ENCODE measurements at regions not wholly inside any gene's neighbourhood (a gene's known extent, or its start where the extent isn't known, plus 50 kb on each side); places are given as distances from the start of the nearest gene placed in this dataset.

DNA sequence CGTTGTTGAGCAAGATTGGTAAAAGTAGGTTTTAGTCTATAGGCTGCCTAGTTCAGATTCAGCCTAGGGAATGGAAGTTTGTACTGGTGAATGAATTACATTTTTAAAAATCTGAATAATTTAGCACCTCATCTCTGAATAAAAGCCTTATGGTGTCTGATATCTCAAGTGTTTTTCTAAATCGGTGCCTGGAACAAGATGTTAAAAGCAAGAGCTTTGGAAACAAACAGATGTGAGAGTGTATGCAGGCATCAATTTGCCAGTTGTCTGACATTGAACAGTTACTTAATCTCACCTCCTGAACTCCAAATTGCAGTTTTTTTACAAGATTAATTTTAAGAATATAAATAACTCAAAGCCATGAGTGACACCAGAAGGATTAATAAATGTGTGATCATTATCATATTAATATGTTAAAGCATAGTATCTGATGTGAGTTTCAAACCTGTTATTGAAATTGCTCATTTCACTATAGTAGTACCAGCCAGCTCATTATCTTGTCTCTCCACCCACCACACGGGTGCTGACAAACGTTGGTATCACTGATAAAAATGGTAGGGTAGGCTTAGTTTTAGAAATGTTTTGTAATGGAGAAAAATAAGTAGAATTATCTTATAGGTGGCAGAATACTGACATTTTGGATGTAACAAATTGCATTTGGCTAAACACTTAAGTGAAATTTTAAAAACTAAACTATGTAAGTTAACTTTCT lies 157.3 kb downstream of the FAM83B start:
- DNase-seq (no peak), ATAC-seq (ENCODE audit: low read depth) (no peak)
- Mint-ChIP-seq H3K27me3 (no peaks in the 10 kb centered on the region), H3K27ac (no peak overlapping the region), H3K4me1 (no peaks in the 10 kb centered on the region), H3K9me3 (peaks cover 6% of the 10 kb centered on the region), H3K4me3 (no peak overlapping the region), H3K36me3 (ENCODE audit: low read depth) (no peaks in the 10 kb centered on the region)
- ChIA-PET CTCF (no interaction called here), POLR2A (no interaction called here)
- intact Hi-C loops (cut with micrococcal nuclease), result no loop called here
- no peak for TF ChIP-seq CTCF (IDR thresholded peaks at IDR 0.05)

- no peak overlapping the region for H3K27ac Mint-ChIP-seq
- no peaks in the 10 kb centered on the region for H3K36me3 Mint-ChIP-seq (ENCODE audit: low read depth)
- H3K9me3 Mint-ChIP-seq, result peaks cover 6% of the 10 kb centered on the region
- no peaks in the 10 kb centered on the region for H3K4me1 Mint-ChIP-seq
- ATAC-seq (ENCODE audit: low read depth) (no peak), DNase-seq (no peak)
- no peaks in the 10 kb centered on the region for H3K27me3 Mint-ChIP-seq
- intact Hi-C loops (cut with micrococcal nuclease), result no loop called here
- ChIA-PET POLR2A (no interaction called here), CTCF (no interaction called here)
- no peak overlapping the region for H3K4me3 Mint-ChIP-seq
- no peak for TF ChIP-seq CTCF (IDR thresholded peaks at IDR 0.05)
Observed at GRCh38 chr6:55009131-55009530, 162.6 kb downstream of the FAM83B start.

GRCh38 chr6:55011034-55011433 lies 163.3 kb upstream of the HCRTR2 start:
- peaks cover 6% of the 10 kb centered on the region for H3K9me3 Mint-ChIP-seq

DNA sequence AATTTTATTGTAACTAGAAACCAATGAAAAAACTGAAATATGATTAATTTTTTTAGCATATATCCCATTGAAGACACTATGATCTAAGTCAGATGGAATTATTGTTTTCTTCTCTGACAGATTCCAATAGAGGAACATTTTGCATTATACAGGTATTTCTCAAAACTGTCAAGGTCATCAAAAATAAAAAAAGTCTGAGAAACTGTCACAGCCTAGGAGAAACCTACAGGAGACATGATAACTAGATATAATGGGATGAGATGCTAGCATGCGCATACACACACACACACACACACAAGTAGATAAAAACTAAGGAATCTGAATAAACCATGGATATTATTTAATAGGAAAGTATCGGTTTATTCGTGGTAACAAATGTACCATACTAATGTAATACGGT lies 161.9 kb upstream of the HCRTR2 start:
- H3K27me3 Mint-ChIP-seq, result no peaks in the 10 kb centered on the region
- no peak overlapping the region for H3K27ac Mint-ChIP-seq
- no peak for TF ChIP-seq CTCF (IDR thresholded peaks at IDR 0.05)
- intact Hi-C loops (cut with micrococcal nuclease), result no loop called here
- no peak overlapping the region for H3K4me3 Mint-ChIP-seq
- peaks cover 6% of the 10 kb centered on the region for H3K9me3 Mint-ChIP-seq
- ATAC-seq (ENCODE audit: low read depth) (no peak), DNase-seq (no peak)
- H3K36me3 Mint-ChIP-seq (ENCODE audit: low read depth), result no peaks in the 10 kb centered on the region
- CTCF ChIA-PET, result no interaction called here
- H3K4me1 Mint-ChIP-seq, result no peaks in the 10 kb centered on the region
- POLR2A ChIA-PET, result no interaction called here

More at GRCh38 chr6:55011034-55011433, 163.3 kb upstream of the HCRTR2 start:
- CTCF ChIA-PET, result no interaction called here
- intact Hi-C loops (cut with micrococcal nuclease), result no loop called here
- POLR2A ChIA-PET, result no interaction called here
- TF ChIP-seq CTCF (IDR thresholded peaks at IDR 0.05), result no peak
- no peaks in the 10 kb centered on the region for H3K4me1 Mint-ChIP-seq
- H3K27me3 Mint-ChIP-seq, result no peaks in the 10 kb centered on the region
- H3K4me3 Mint-ChIP-seq, result no peak overlapping the region
- no peak for DNase-seq
- H3K27ac Mint-ChIP-seq, result no peak overlapping the region
- H3K36me3 Mint-ChIP-seq (ENCODE audit: low read depth), result no peaks in the 10 kb centered on the region
- ATAC-seq (ENCODE audit: low read depth), result no peak

GRCh38 chr6:55014321-55015088 lies 159.8 kb upstream of the HCRTR2 start:
- no peaks in the 10 kb centered on the region for H3K27me3 Mint-ChIP-seq
- peaks cover under 1% of the 10 kb centered on the region for H3K9me3 Mint-ChIP-seq
- ATAC-seq (ENCODE audit: low read depth) (no peak), DNase-seq (no peak)
- POLR2A ChIA-PET, result no interaction called here
- intact Hi-C loops (cut with micrococcal nuclease), result no loop called here
- no peak overlapping the region for H3K4me3 Mint-ChIP-seq
- H3K27ac Mint-ChIP-seq, result no peak overlapping the region
- CTCF ChIA-PET, result no interaction called here
- no peaks in the 10 kb centered on the region for H3K36me3 Mint-ChIP-seq (ENCODE audit: low read depth)
- TF ChIP-seq CTCF (IDR thresholded peaks at IDR 0.05), result no peak
- no peaks in the 10 kb centered on the region for H3K4me1 Mint-ChIP-seq
